Putamen (tissue), 1 donor: ENCODE measurements at regions not wholly inside any gene's neighbourhood (a gene's known extent, or its start where the extent isn't known, plus 50 kb on each side); places are given as distances from the start of the nearest gene placed in this dataset.
"Not testable (repeated sequence)": the region's sequence is repeated elsewhere in the genome, so short reads cannot be mapped to it uniquely, and the experiment has no call there.

Source experiments
- DNase-seq: peaks from one replicate; pipeline ENCODE4 v3.0.0-alpha.2; 2016; ENCODE audit warnings: low spot score

DNA sequence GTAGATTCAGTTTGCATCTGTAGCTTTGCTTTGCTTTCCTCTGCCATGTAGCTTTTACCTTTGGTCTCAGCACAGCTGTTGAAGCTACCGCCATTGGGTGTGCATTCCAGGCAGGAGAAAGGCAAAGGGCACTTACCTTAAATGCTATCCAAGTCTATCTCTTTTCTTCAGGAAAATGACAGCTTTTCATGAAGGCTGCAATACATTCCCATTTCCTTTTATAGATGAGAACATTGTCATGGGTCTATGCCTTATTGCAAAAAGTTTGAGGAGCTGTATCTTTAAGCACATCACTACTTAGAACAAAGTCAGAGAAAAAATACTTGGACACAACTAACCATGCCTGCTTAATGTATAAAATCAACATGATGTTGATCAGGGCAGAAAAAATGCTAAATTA lies 266.8 kb downstream of the DOK5 start:
- no peak for DNase-seq

- no peak for DNase-seq
These were observed 261.0 kb downstream of the DOK5 start for GRCh38 chr20:54736421-54736820.

- DNase-seq, result no peak
These were observed 258.3 kb downstream of the DOK5 start for GRCh38 chr20:54733687-54734086.

DNA sequence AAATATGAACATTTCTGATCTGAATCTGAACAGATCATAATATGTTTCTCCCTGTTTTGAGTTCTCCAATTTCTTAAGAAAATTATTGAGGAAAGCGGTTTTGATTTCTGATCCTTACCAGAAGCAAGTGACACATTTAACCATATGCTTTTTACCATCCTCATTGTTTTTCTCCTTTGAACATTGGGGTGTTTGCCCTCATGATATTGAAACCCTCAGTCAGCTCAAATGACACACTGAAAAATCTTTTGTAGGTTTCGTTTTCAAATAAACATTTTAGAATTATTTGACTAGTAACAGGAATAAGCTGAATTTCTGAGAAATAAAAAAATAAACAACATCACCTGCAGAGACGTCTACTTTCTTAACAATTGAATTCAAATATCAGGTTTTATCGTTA lies 252.1 kb downstream of the DOK5 start:
- DNase-seq, result no peak

DNA sequence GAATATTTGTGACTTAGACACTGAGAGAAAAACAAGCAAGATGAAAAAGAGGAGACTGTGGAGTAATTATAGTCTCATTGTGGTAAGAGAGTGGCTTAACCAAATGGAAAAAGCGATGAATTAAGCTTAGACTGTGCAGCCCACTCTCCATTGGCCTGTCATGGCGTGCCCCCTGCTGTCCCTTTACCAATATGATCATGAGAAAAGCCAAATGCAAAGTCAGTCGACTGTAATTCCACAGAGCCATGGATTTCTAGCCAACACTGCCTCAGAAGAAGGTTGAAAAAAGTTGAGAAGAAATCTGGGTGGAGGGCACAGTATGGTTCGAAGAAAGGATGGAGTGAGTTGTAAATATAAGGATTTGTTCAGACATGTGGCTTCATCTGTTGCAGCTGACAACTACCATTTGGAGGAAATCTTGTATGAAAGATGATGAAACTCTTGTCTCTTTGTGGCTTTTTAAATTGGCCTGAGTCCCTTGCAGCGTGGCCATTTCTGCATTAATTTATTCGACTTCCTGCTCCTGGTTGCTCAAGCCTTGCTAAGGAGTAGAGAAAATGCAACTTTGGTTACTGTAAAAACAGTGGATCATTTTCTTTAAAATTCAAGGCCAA lies 251.4 kb downstream of the DOK5 start:
- DNase-seq, result no peak

DNA sequence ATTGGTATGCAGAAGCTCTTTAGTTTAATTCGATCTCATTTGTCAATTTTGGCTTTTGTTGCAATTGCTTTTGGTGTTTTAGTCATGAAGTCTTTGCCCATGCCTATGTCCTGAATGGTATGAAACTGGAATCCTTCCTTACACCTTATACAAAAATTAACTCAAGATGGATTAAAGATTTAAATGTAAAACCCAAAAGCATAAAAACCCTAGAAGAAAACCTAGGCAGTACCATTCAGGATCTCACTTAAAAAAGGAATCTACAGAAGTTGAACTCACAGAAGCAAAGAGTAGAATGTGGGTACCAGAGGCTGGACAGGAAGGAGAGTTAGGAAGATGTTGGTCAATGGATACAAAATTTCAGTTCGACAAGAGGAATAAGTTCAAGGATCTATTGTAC lies 249.9 kb downstream of the DOK5 start:
- DNase-seq, result not testable (repeated sequence)

DNA sequence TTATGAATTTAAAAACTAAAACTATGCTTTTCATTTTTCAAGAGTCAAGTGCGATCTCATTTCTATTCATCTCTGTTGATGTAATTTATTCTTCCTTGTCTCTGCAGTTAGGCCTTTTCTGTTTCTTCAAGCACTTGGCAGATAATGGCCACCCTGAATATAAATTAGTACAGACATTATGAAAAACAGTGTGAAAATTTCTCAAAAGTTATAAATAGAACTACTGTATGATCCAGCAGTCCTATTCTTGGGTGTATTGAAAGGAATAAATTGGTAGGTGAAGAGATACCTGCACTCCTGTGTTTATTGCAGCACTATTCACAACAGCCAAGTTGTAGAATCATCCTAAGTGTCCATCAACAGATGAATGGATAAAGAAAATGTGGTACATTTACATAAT lies 248.3 kb downstream of the DOK5 start:
- DNase-seq, result no peak

GRCh38 chr20:54717983-54718382 lies 242.6 kb downstream of the DOK5 start:
- DNase-seq, result no peak

GRCh38 chr20:54716790-54717189 lies 241.4 kb downstream of the DOK5 start:
- no peak for DNase-seq

DNA sequence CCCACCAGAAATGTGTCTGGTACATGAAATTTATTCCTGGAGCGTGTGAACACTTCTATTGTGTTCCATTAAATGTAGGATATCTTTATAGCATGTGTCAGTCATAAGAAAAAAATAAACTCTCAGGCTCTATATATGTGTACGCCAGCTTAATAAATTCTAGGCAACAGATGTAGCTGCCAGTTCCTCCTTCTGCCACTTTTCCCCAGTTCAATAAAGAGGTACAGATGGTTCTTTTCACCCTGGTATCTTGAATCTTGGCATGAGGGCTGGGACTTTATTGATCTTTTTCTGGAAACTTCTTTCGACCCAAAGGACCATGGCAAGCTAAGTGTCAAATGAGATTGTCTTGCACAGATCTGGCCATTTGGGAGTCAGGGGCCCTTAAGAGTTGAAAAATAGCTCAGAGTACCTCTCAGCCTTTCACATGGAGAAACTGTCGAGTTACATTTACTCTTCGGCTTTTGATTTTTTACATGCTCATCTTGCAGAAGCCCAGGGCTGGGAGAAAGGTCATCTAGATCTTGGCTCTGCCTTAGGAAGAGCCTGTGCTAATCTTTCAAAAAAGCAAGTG lies 240.9 kb downstream of the DOK5 start:
- DNase-seq, result no peak

DNA sequence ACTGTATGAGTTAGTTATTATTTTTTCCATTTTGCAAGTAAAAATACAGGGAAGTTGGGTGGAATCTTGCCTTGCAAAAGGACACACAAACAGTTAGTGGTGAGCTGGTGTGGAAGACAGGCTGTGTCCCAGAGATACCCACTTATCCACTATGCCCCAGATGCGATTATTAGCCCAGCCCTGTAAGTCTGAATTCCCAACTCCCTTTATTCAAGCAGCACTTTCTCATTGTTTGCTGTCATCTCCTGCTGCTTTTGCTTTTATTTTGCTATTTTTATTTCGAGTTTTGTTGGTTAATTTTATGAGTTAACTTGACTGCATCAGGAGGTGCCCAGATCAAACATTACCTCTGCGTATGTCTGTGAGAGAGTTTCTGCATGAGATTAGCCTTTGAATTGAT lies 239.4 kb downstream of the DOK5 start:
- no peak for DNase-seq

- no peak for DNase-seq
These were observed 238.3 kb downstream of the DOK5 start for GRCh38 chr20:54713727-54714126.

DNA sequence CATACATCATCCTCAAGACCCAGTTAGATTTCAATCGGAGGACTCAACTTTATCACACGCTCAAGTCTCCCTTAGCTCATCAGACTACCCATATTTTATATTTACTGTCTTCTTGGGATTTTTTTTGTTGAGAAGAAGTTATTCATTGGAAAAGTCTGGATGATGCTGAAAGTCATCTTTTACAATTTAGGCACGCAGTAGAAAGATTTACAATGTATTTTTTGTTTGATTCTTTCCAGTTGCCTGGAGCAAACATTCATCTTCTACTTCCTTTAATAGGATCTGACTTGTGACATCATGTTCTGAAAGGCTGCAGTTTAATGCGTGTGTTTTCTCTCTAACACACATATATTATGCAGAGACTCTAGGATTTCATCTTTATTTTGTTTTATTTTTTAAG lies 235.7 kb downstream of the DOK5 start:
- no peak for DNase-seq

GRCh38 chr20:54710341-54710740 lies 234.9 kb downstream of the DOK5 start:
- no peak for DNase-seq

DNA sequence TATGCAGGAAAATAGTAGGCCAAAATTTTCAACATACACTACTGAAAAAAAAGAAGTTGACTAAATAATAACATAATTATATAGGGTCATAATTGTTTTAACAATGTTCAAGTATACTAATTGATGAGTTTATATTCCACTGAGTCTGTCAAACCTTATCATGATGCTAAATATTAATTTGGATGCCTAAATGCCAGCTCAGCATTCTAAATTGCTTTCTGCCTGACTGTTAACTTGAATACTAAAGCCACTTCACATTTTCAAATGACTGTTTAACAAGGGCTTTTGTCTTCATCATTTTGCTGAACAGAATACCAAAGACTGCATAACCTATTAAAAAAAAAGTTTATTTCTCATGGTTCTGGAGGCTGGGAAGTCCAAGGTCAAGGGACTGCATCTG lies 232.8 kb downstream of the DOK5 start:
- DNase-seq, result no peak

DNA sequence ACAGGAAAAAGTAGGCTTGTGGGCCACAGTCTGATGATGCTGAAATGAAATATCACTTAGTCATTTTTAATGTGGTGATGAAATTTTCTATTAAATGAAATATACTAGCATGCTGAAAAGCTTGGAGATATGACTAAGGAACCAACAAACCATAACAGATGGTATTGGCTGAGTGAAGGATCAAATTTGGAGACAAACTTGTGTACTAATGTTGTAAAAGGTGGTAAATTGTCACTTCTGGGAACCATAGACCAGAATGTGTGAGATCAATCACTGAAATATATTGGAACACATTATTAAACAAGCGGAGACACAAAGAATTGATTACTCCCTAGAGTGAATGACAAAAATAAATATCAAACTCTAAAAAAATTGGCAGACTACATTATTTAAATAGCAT lies 232.4 kb downstream of the DOK5 start:
- DNase-seq, result no peak

DNA sequence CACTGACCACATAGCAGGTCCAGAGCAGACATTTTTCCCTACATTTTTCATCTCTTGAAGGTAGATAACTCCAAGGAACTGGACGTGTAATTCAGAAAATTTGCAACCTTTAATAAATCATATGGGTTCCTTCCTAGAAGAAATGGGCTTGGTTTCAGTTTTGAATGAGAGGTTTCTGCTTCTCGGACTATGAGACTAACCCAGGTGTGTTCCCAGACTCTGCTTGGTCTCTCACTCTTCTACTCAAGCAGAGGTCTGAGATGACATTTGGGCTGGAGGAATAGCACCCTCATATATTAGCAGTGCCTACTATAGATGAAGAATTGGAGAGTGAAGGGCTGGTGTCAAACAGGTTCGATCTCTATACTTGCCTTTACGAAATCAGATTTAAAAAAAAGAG lies 231.2 kb downstream of the DOK5 start:
- DNase-seq, result no peak

- no peak for DNase-seq
These were observed 228.7 kb downstream of the DOK5 start for GRCh38 chr20:54704032-54704635.
